ENCODE measurements at regions not wholly inside any gene's neighbourhood (a gene's known extent, or its start where the extent isn't known, plus 50 kb on each side); places are given as distances from the start of the nearest gene placed in this dataset.

GRCh38 chr9:22512495-22512894 is 65.9 kb downstream of the DMRTA1 start:
- no peak for TF ChIP-seq CTCF (IDR thresholded peaks at IDR 0.05; ENCODE audit: insufficient read depth, low read length, poor library complexity, severe bottlenecking)
- no peak for TF ChIP-seq EZH2phosphoT487 (conservative IDR thresholded peaks at IDR 0.05; ENCODE audit: low read length)

All from SU-DHL-6 (cell line).